HUES64 (cell line): ENCODE measurements at regions not wholly inside any gene's neighbourhood (a gene's known extent, or its start where the extent isn't known, plus 50 kb on each side); places are given as distances from the start of the nearest gene placed in this dataset.
"Not testable (repeated sequence)": the region's sequence is repeated elsewhere in the genome, so short reads cannot be mapped to it uniquely, and the experiment has no call there.

Source experiments
- H3K27ac ChIP-seq: 2 replicates; pipeline ENCODE4 v1.7.0; 2013; ENCODE audit warnings: low read depth, low read length, inconsistent platforms
- H3K27me3 ChIP-seq: 2 replicates; pipeline ENCODE4 v1.6.1; 2013; ENCODE audit warnings: mild to moderate bottlenecking, low read length; ENCODE audit not compliant: insufficient read depth
- H3K36me3 ChIP-seq: 2 replicates; pipeline ENCODE4 v1.6.1; 2013; ENCODE audit warnings: mild to moderate bottlenecking, low read length; ENCODE audit not compliant: insufficient read depth
- H3K4me1 ChIP-seq: 2 replicates; pipeline ENCODE4 v1.6.1; 2013; ENCODE audit warnings: mild to moderate bottlenecking, low read length, moderate library complexity; ENCODE audit not compliant: insufficient read depth
- H3K4me3 ChIP-seq: 2 replicates; pipeline ENCODE4 v1.5.1; 2013; ENCODE audit warnings: mild to moderate bottlenecking, low read length, moderate library complexity
- H3K9ac ChIP-seq: 2 replicates; pipeline ENCODE4 v1.6.1; 2013; ENCODE audit warnings: mild to moderate bottlenecking, low read depth, low read length
- H3K9me3 ChIP-seq: 2 replicates; pipeline ENCODE4 v1.6.1; 2013; ENCODE audit warnings: low read depth, low read length; ENCODE audit not compliant: insufficient read depth
- WGBS: fragments of 150-250, 120-280 bp; methylation state at CpG from one replicate; pipeline ENCODE4 v1.1.7; 2013; ENCODE audit warnings: missing lambda C conversion rate; 5-methylcytosine and 5-hydroxymethylcytosine counted together

- no peaks in the 10 kb centered on the region for H3K36me3 ChIP-seq
- no peak overlapping the region for H3K4me3 ChIP-seq
- WGBS: 97% methylated on average over 4 of the region's 4 CpGs
- no peaks in the 10 kb centered on the region for H3K9me3 ChIP-seq
- 0 out of 2 replicates have a peak, but pooled peaks cover 9% of the 10 kb centered on the region for H3K4me1 ChIP-seq
- no peaks in the 10 kb centered on the region for H3K27me3 ChIP-seq
- no peak overlapping the region for H3K9ac ChIP-seq
- no peak overlapping the region for H3K27ac ChIP-seq
Measured at GRCh38 chr6:146980900-146981329, 223.3 kb upstream of the STXBP5 start.

- Histone ChIP-seq H3K27me3 (no peaks in the 10 kb centered on the region), H3K27ac (no peak overlapping the region), H3K9me3 (no peaks in the 10 kb centered on the region), H3K4me3 (no peak overlapping the region), H3K36me3 (no peaks in the 10 kb centered on the region), H3K4me1 (0 out of 2 replicates have a peak, but pooled peaks cover 9% of the 10 kb centered on the region), H3K9ac (no peak overlapping the region)
- 94% methylated on average over 3 of the region's 3 CpGs for WGBS
Measured at GRCh38 chr6:146981981-146982380, 222.2 kb upstream of the STXBP5 start.

- Histone ChIP-seq H3K4me1 (0 out of 2 replicates have a peak, but pooled peaks cover 9% of the 10 kb centered on the region), H3K27ac (no peak overlapping the region), H3K9ac (no peak overlapping the region), H3K36me3 (no peaks in the 10 kb centered on the region), H3K9me3 (no peaks in the 10 kb centered on the region), H3K27me3 (no peaks in the 10 kb centered on the region), H3K4me3 (no peak overlapping the region)
- 90% methylated on average over 10 of the region's 11 CpGs for WGBS
Measured at GRCh38 chr6:146984251-146984924, 219.8 kb upstream of the STXBP5 start.

GRCh38 chr6:146985111-146985510, 219.1 kb upstream of the STXBP5 start:
- Histone ChIP-seq H3K27ac (no peak overlapping the region), H3K9me3 (no peaks in the 10 kb centered on the region), H3K36me3 (no peaks in the 10 kb centered on the region), H3K27me3 (no peaks in the 10 kb centered on the region), H3K9ac (no peak overlapping the region), H3K4me1 (0 out of 2 replicates have a peak, but pooled peaks cover 9% of the 10 kb centered on the region), H3K4me3 (no peak overlapping the region)
- WGBS: 89% methylated on average over 3 of the region's 3 CpGs

- no peaks in the 10 kb centered on the region for H3K36me3 ChIP-seq
- H3K4me3 ChIP-seq: no peak overlapping the region
- H3K9ac ChIP-seq: no peak overlapping the region
- 98% methylated on average over 2 of the region's 2 CpGs for WGBS
- no peaks in the 10 kb centered on the region for H3K27me3 ChIP-seq
- no peaks in the 10 kb centered on the region for H3K9me3 ChIP-seq
- 0 out of 2 replicates have a peak, but pooled peaks cover 9% of the 10 kb centered on the region for H3K4me1 ChIP-seq
- H3K27ac ChIP-seq: no peak overlapping the region
Measured at GRCh38 chr6:146985966-146986365, 218.3 kb upstream of the STXBP5 start.

GRCh38 chr6:146987938-146988337, 216.3 kb upstream of the STXBP5 start:
- not testable (repeated sequence) for H3K36me3 ChIP-seq, H3K27ac ChIP-seq, H3K27me3 ChIP-seq, H3K9me3 ChIP-seq, H3K4me1 ChIP-seq, H3K4me3 ChIP-seq, H3K9ac ChIP-seq
- no CpG with 5 or more reads among the region's 1 CpG for WGBS

- Histone ChIP-seq H3K27ac (no peak overlapping the region), H3K4me3 (no peak overlapping the region), H3K4me1 (0 out of 2 replicates have a peak, but pooled peaks cover 2% of the 10 kb centered on the region), H3K36me3 (no peaks in the 10 kb centered on the region), H3K27me3 (no peaks in the 10 kb centered on the region), H3K9ac (no peak overlapping the region), H3K9me3 (no peaks in the 10 kb centered on the region)
- 97% methylated on average over 4 of the region's 4 CpGs for WGBS
Measured at GRCh38 chr6:146989860-146990259, 214.4 kb upstream of the STXBP5 start.

GRCh38 chr6:146990284-146990683, 213.9 kb upstream of the STXBP5 start:
- no peak overlapping the region for H3K27ac ChIP-seq
- 97% methylated on average over 2 of the region's 2 CpGs for WGBS

GRCh38 chr6:146990821-146991798, 213.1 kb upstream of the STXBP5 start:
- Histone ChIP-seq H3K9me3 (no peaks in the 10 kb centered on the region), H3K4me3 (no peak overlapping the region), H3K9ac (no peak overlapping the region), H3K4me1 (no peaks in the 10 kb centered on the region), H3K36me3 (no peaks in the 10 kb centered on the region), H3K27ac (no peak overlapping the region), H3K27me3 (no peaks in the 10 kb centered on the region)
- 92% methylated on average over 7 of the region's 11 CpGs for WGBS

More at GRCh38 chr6:146990284-146990683, 213.9 kb upstream of the STXBP5 start:
- H3K9me3 ChIP-seq: no peaks in the 10 kb centered on the region
- no peaks in the 10 kb centered on the region for H3K4me1 ChIP-seq
- no peaks in the 10 kb centered on the region for H3K27me3 ChIP-seq
- H3K4me3 ChIP-seq: no peak overlapping the region
- H3K36me3 ChIP-seq: no peaks in the 10 kb centered on the region
- H3K9ac ChIP-seq: no peak overlapping the region

- Histone ChIP-seq H3K9me3 (no peaks in the 10 kb centered on the region), H3K36me3 (no peaks in the 10 kb centered on the region), H3K27me3 (no peaks in the 10 kb centered on the region), H3K27ac (no peak overlapping the region), H3K4me1 (peaks cover 10% of the 10 kb centered on the region), H3K9ac (no peak overlapping the region), H3K4me3 (no peak overlapping the region)
- 91% methylated on average over 1 of the region's 1 CpG for WGBS
Measured at GRCh38 chr6:146997062-146997461, 207.2 kb upstream of the STXBP5 start.

GRCh38 chr6:146999766-147000165, 204.5 kb upstream of the STXBP5 start:
- H3K27me3 ChIP-seq: no peaks in the 10 kb centered on the region
- 92% methylated on average over 5 of the region's 5 CpGs for WGBS

More at GRCh38 chr6:146999766-147000165, 204.5 kb upstream of the STXBP5 start:
- H3K9me3 ChIP-seq: no peaks in the 10 kb centered on the region
- H3K4me1 ChIP-seq: peaks cover 10% of the 10 kb centered on the region
- no peak overlapping the region for H3K9ac ChIP-seq
- no peak overlapping the region for H3K27ac ChIP-seq
- no peak overlapping the region for H3K4me3 ChIP-seq
- H3K36me3 ChIP-seq: no peaks in the 10 kb centered on the region
